ENCODE measurements at regions not wholly inside any gene's neighbourhood (a gene's known extent, or its start where the extent isn't known, plus 50 kb on each side); places are given as distances from the start of the nearest gene placed in this dataset.

GRCh38 chr15:69543681-69544364 is 91.2 kb downstream of the RPLP1 start:
- Histone ChIP-seq H3K4me3 (ENCODE audit: low read depth, low read length) (no peak overlapping the region), H3K4me1 (peaks cover 21% of the 10 kb centered on the region), H3K9me3 (no peaks in the 10 kb centered on the region), H3K36me3 (no peaks in the 10 kb centered on the region), H3K27me3 (no peaks in the 10 kb centered on the region)
- no peak for DNase-seq
- no peak for TF ChIP-seq CTCF (IDR thresholded peaks at IDR 0.05; ENCODE audit: low read depth, low read length)

GRCh38 chr15:69544365-69545113 is 91.9 kb downstream of the RPLP1 start:
- Histone ChIP-seq H3K36me3 (no peaks in the 10 kb centered on the region), H3K4me1 (peaks cover 14% of the 10 kb centered on the region), H3K9me3 (no peaks in the 10 kb centered on the region), H3K4me3 (ENCODE audit: low read depth, low read length) (no peak overlapping the region), H3K27me3 (no peaks in the 10 kb centered on the region)
- DNase-seq = no peak
- TF ChIP-seq CTCF (IDR thresholded peaks at IDR 0.05; ENCODE audit: low read depth, low read length) = no peak

- H3K4me1 ChIP-seq = peaks cover 2% of the 10 kb centered on the region; the same call in 1 of the 2 replicates
- H3K9me3 ChIP-seq = no peaks in the 10 kb centered on the region
- no peaks in the 10 kb centered on the region for H3K27me3 ChIP-seq
Observed at GRCh38 chr15:69546182-69546581, 93.6 kb downstream of the RPLP1 start.

GRCh38 chr15:69548395-69549180 is 96.0 kb downstream of the RPLP1 start:
- Histone ChIP-seq H3K9me3 (no peaks in the 10 kb centered on the region; the same call in 1 of the 2 replicates), H3K27me3 (no peaks in the 10 kb centered on the region)
- TF ChIP-seq CTCF (IDR thresholded peaks at IDR 0.05; ENCODE audit: low read depth, low read length) = no peak

More at GRCh38 chr15:69546182-69546581, 93.6 kb downstream of the RPLP1 start:
- H3K36me3 ChIP-seq = no peaks in the 10 kb centered on the region
- TF ChIP-seq CTCF (IDR thresholded peaks at IDR 0.05; ENCODE audit: low read depth, low read length) = no peak
- DNase-seq = no peak
- H3K4me3 ChIP-seq (ENCODE audit: low read depth, low read length) = no peak overlapping the region

GRCh38 chr15:69551391-69552056 is 98.9 kb downstream of the RPLP1 start:
- Histone ChIP-seq H3K9me3 (no peaks in the 10 kb centered on the region; the same call in 1 of the 2 replicates), H3K4me1 (no peaks in the 10 kb centered on the region; the same call in 1 of the 2 replicates), H3K36me3 (no peaks in the 10 kb centered on the region), H3K4me3 (ENCODE audit: low read depth, low read length) (no peak overlapping the region), H3K27me3 (no peaks in the 10 kb centered on the region)
- DNase-seq = no peak
- no peak for TF ChIP-seq CTCF (IDR thresholded peaks at IDR 0.05; ENCODE audit: low read depth, low read length)

More at GRCh38 chr15:69548395-69549180, 96.0 kb downstream of the RPLP1 start:
- no peaks in the 10 kb centered on the region for H3K36me3 ChIP-seq
- H3K4me3 ChIP-seq (ENCODE audit: low read depth, low read length) = no peak overlapping the region
- no peak for DNase-seq
- no peaks in the 10 kb centered on the region; the same call in 1 of the 2 replicates for H3K4me1 ChIP-seq

Measured in BE2C (cell line).